GM12878 (cell line): ENCODE measurements at regions not wholly inside any gene's neighbourhood (a gene's known extent, or its start where the extent isn't known, plus 50 kb on each side); places are given as distances from the start of the nearest gene placed in this dataset.
A peak's percentile ranks its signal among the peaks of the same experiment; 100 is the strongest.

Source experiments
- ATAC-seq: fragments of 200-7000 bp; cut with Tn5 transposase; 3 replicates; pipeline ENCODE4 v1.9.1; 2020; ENCODE audit warnings: mild to moderate bottlenecking, moderate library complexity
- BruUV-seq: library from RNA; stranded (reverse); fragments of 400-500 nt; replicated peaks from 2 replicates; lab custom pipeline; 2021; lab: Mats Ljungman, UMichigan
- CTCF ChIA-PET: fragments of 300-600 bp; sonication (Branson Sonifier 250); formaldehyde crosslinking; extraction: SDS; loops from one replicate; lab custom pipeline; 2021; ENCODE audit warnings: inconsistent platforms; lab: Yijun Ruan, JAX
- POLR2A ChIA-PET: fragments of 350-600 bp; formaldehyde crosslinking; extraction: SDS; loops from one replicate; lab custom pipeline; 2021; ENCODE audit warnings: inconsistent platforms; lab: Charles Lee
- RAD21 ChIA-PET: fragments of 300-600 bp; sonication (Branson Sonifier 250); formaldehyde crosslinking; loops from one replicate; lab custom pipeline; 2023; ENCODE audit warnings: antibody characterized with exemption; ENCODE audit not compliant: unreplicated experiment; lab: Charles Lee
- SMC1A ChIA-PET: fragments of 300-600 bp; sonication (Branson Sonifier 250); formaldehyde crosslinking; loops from one replicate; lab custom pipeline; 2023; ENCODE audit not compliant: unreplicated experiment, uncharacterized antibody; lab: Charles Lee
- DNase-seq: peaks from one replicate; pipeline ENCODE4 v3.0.0-alpha.2; 2011; ENCODE audit warnings: low read depth, low spot score
- FAIRE-seq: peaks from 3 replicates; lab custom pipeline; 2011; peaks lifted over from hg19 to GRCh38; lab: Jason Lieb, UNC
- H2AFZ ChIP-seq: 2 replicates; pipeline ENCODE4 v1.6.0; 2011; ENCODE audit warnings: low read depth, low read length, control low read depth; ENCODE audit not compliant: control insufficient read depth
- H3K27ac ChIP-seq: 2 replicates; pipeline ENCODE4 v1.5.1; 2011; ENCODE audit warnings: control low read depth; ENCODE audit not compliant: control insufficient read depth, insufficient read depth
- H3K27me3 ChIP-seq, 2 experiments: replicated peaks in 1 of 2; 2 replicates each; pipeline versions ENCODE4 v1.6.0 to v1.6.1; 2011; ENCODE audit warnings: low read length in 1 of 2; ENCODE audit not compliant: control insufficient read depth in 2 of 2, insufficient read depth in 2 of 2
- H3K36me3 ChIP-seq, 2 experiments: 2 replicates each; pipeline ENCODE4 v1.5.1; 2011; ENCODE audit warnings: low read length in 1 of 2; ENCODE audit not compliant: control insufficient read depth in 2 of 2, insufficient read depth in 2 of 2
- H3K4me1 ChIP-seq: 2 replicates; pipeline ENCODE4 v1.6.1; 2011; ENCODE audit warnings: mild to moderate bottlenecking, low read length, moderate library complexity, mixed read lengths; ENCODE audit not compliant: control insufficient read depth, insufficient read depth
- H3K4me2 ChIP-seq: 2 replicates; pipeline ENCODE4 v1.6.0; 2011; ENCODE audit warnings: control low read depth; ENCODE audit not compliant: control insufficient read depth, insufficient read depth
- H3K4me3 ChIP-seq: fragments of 200-600 bp; sonication (generic); 2 replicates; pipeline ENCODE4 v1.5.1; 2016
- H3K79me2 ChIP-seq: 2 replicates; pipeline ENCODE4 v1.6.0; 2011; ENCODE audit warnings: low read length; ENCODE audit not compliant: control insufficient read depth, insufficient read depth
- H3K9ac ChIP-seq: 2 replicates; pipeline ENCODE4 v1.8.0; 2011; ENCODE audit warnings: low read length, control low read depth, mixed read lengths; ENCODE audit not compliant: control insufficient read depth, insufficient read depth
- H3K9me3 ChIP-seq: replicated peaks from 3 replicates; pipeline ENCODE4 v1.5.1; 2011; ENCODE audit warnings: mild to moderate bottlenecking, low read length; ENCODE audit not compliant: control insufficient read depth, insufficient read depth
- H4K20me1 ChIP-seq: 2 replicates; pipeline ENCODE4 v1.6.0; 2011; ENCODE audit not compliant: control insufficient read depth, insufficient read depth
- ASH2L ChIP-seq: fragments of 300-600, 200-600 bp; sonication (generic); IDR thresholded peaks from 2 replicates; pipeline ENCODE4 v1.6.1; 2017; ENCODE audit warnings: low read depth, mild to moderate bottlenecking, borderline replicate concordance
- ATF3 ChIP-seq: IDR thresholded peaks from 2 replicates; pipeline ENCODE4 v1.6.1; 2011; ENCODE audit warnings: low read depth, mild to moderate bottlenecking, low read length, moderate library complexity, borderline replicate concordance; ENCODE audit errors: extremely low read depth
- ATF7 ChIP-seq: fragments of 450-650 bp; IDR thresholded peaks from 2 replicates; pipeline ENCODE4 v1.6.1; 2016; ENCODE audit warnings: low read depth, mild to moderate bottlenecking
- BCLAF1 ChIP-seq: fragments of 450-650 bp; IDR thresholded peaks from 2 replicates; pipeline ENCODE4 v1.6.1; 2017; ENCODE audit warnings: antibody characterized with exemption, mild to moderate bottlenecking, moderate library complexity
- CHD1 ChIP-seq: IDR thresholded peaks from 2 replicates; pipeline ENCODE4 v1.6.1; 2012; ENCODE audit warnings: low read depth, low read length, improper control_type of control experiment
- CHD2 ChIP-seq: IDR thresholded peaks from 2 replicates; pipeline ENCODE4 v1.6.1; 2011; ENCODE audit warnings: low read depth, low read length, improper control_type of control experiment, borderline replicate concordance
- CTCF ChIP-seq, 3 experiments: IDR thresholded peaks in 2 of 3; conservative IDR thresholded peaks in 1 of 3; 2 replicates each; pipeline ENCODE4 v1.5.1; 2011; ENCODE audit warnings: low read depth in 3 of 3, low read length in 3 of 3, mild to moderate bottlenecking in 3 of 3, control low read depth in 2 of 3, moderate library complexity in 2 of 3, inconsistent platforms in 1 of 3, mixed read lengths in 1 of 3; ENCODE audit not compliant: control insufficient read depth in 2 of 3, insufficient read depth in 1 of 3; ENCODE audit errors: extremely low read depth in 1 of 3
- DPF2 ChIP-seq: fragments of 450-650 bp; IDR thresholded peaks from 2 replicates; pipeline ENCODE4 v1.6.1; 2017; ENCODE audit warnings: mild to moderate bottlenecking
- POLR2AphosphoS5 ChIP-seq: IDR thresholded peaks from 2 replicates; pipeline ENCODE4 v1.6.1; 2011; ENCODE audit warnings: mild to moderate bottlenecking, low read length, inconsistent platforms
- RAD21 ChIP-seq: IDR thresholded peaks from 2 replicates; pipeline ENCODE4 v1.6.1; 2011; ENCODE audit warnings: mild to moderate bottlenecking, low read depth, low read length, moderate library complexity; ENCODE audit not compliant: insufficient read depth
- RBBP5 ChIP-seq: fragments of 200-600 bp; sonication (generic); conservative IDR thresholded peaks from 2 replicates; pipeline ENCODE4 v1.6.1; 2016
- SMC3 ChIP-seq: IDR thresholded peaks from 2 replicates; pipeline ENCODE4 v1.6.1; 2011; ENCODE audit warnings: low read length, improper control_type of control experiment, borderline replicate concordance
- YBX1 ChIP-seq: fragments of 450-650 bp; IDR thresholded peaks from 2 replicates; pipeline ENCODE4 v1.6.1; 2016; ENCODE audit warnings: antibody characterized with exemption
- ZNF592 ChIP-seq: fragments of 450-650 bp; IDR thresholded peaks from 2 replicates; pipeline ENCODE4 v1.6.1; 2017; ENCODE audit warnings: mild to moderate bottlenecking, moderate library complexity
- WGBS: methylation state at CpG from one replicate; pipeline ENCODE4 v1.1.6; 2016; ENCODE audit warnings: low lambda C conversion rate; ENCODE audit not compliant: insufficient replicate concordance, insufficient coverage; ENCODE audit errors: missing lambda C conversion rate; 5-methylcytosine and 5-hydroxymethylcytosine counted together
- in situ Hi-C: fragments of 300-500 bp; cut with MboI; formaldehyde crosslinking; loops from 9 replicates; pipeline ENCODE4 v1.14.3; 2018; ENCODE audit warnings: mixed read lengths
- intact Hi-C: fragments of 100-400 bp; cut with micrococcal nuclease; formaldehyde crosslinking; loops from one replicate; pipeline ENCODE4 v1.14.2; 2022; ENCODE audit not compliant: unreplicated experiment

- H3K9me3 ChIP-seq = no peaks in the 10 kb centered on the region
- no peaks in the 10 kb centered on the region for H3K27me3 ChIP-seq
- SMC1A ChIA-PET = interaction anchor here (0.8 kb wide), 1 partner anchor 628 kb away, joined by 3 read pairs; no protein-coding TSS in a partner anchor
- no peak for DNase-seq
- H3K4me2 ChIP-seq = no peak overlapping the region
- no peak overlapping the region for H2AFZ ChIP-seq
- intact Hi-C loops (loop anchor here (2.0 kb wide), 3 partner anchors 229 to 1113 kb away; no protein-coding TSS in a partner anchor), in situ Hi-C loops (loop anchor here (10.0 kb wide), 1 partner anchor 1115 kb away; no protein-coding TSS in a partner anchor)
- BruUV-seq = no TSS peak
- peak; percentile 56 for ATAC-seq
- no peaks in the 10 kb centered on the region for H3K79me2 ChIP-seq
- no peaks in the 10 kb centered on the region for H3K36me3 ChIP-seq
- no peak overlapping the region for H3K27ac ChIP-seq
- POLR2A ChIA-PET = no interaction called here
- H4K20me1 ChIP-seq = no peaks in the 10 kb centered on the region
- no peaks in the 10 kb centered on the region for H3K4me1 ChIP-seq
- H3K4me3 ChIP-seq = no peak overlapping the region
- H3K9ac ChIP-seq = no peak overlapping the region
- RAD21 ChIA-PET = no interaction called here
- whole genome bisulfite sequencing = 0% methylated on average over 2 of the region's 2 CpGs
- CTCF ChIA-PET = interaction anchor here (0.9 to 1.6 kb wide), 5 partner anchors 15 to 1115 kb away, joined by 3 to 7 read pairs (median 3); no protein-coding TSS in a partner anchor
- FAIRE-seq = no peak
- TF ChIP-seq DPF2 (no peak), CHD2 (no peak), CTCF (IDR thresholded peaks at IDR 0.05 in 2 of 3, conservative IDR thresholded peaks at IDR 0.05 in 1 of 3; ENCODE audit: control insufficient read depth in 2 of 3, extremely low read depth in 1 of 3, insufficient read depth in 1 of 3, low read depth in 3 of 3, low read length in 3 of 3) (peak; percentile 43 to 69 (median 46); a peak in 5 of 6 replicates), BCLAF1 (0 out of 2 replicates have a peak, but pooled peaks have one; percentile 10), CHD1 (no peak), ASH2L (no peak), POLR2AphosphoS5 (no peak), SMC3 (peak; percentile 80), ATF3 (no peak), RBBP5 (no peak), ATF7 (no peak), ZNF592 (no peak), RAD21 (peak; percentile 89), YBX1 (no peak)
Observed at GRCh38 chr2:18749912-18750526, 160.7 kb upstream of the NT5C1B start.
